AG09319 (cell line): ENCODE measurements at regions not wholly inside any gene's neighbourhood (a gene's known extent, or its start where the extent isn't known, plus 50 kb on each side); places are given as distances from the start of the nearest gene placed in this dataset.

Experiments used
- DNase-seq: peaks from one replicate; pipeline ENCODE4 v3.0.0-alpha.2; 2010; ENCODE audit warnings: low read depth; ENCODE audit errors: extremely low read depth
- CTCF ChIP-seq: IDR thresholded peaks from 2 replicates; pipeline ENCODE4 v1.5.1; 2011; ENCODE audit warnings: low read depth, mild to moderate bottlenecking, inconsistent platforms, low read length, moderate library complexity

- no peak for DNase-seq
- TF ChIP-seq CTCF = peak; percentile 47
Measured at GRCh38 chr10:28250782-28251181, 52.1 kb downstream of the MPP7 start.

- no peak for DNase-seq
- TF ChIP-seq CTCF = no peak
Measured at GRCh38 chr10:28250358-28250757, 52.5 kb downstream of the MPP7 start.

- TF ChIP-seq CTCF = no peak
- no peak for DNase-seq
Measured at GRCh38 chr10:28249512-28249911, 53.4 kb downstream of the MPP7 start.

GRCh38 chr10:28248092-28248491 lies 54.8 kb downstream of the MPP7 start:
- no peak for DNase-seq
- TF ChIP-seq CTCF = no peak

- no peak for TF ChIP-seq CTCF
- DNase-seq = no peak
Measured at GRCh38 chr10:28246023-28246422, 56.8 kb downstream of the MPP7 start.

GRCh38 chr10:28243923-28244322 lies 58.9 kb downstream of the MPP7 start:
- no peak for DNase-seq
- no peak for TF ChIP-seq CTCF

- no peak for TF ChIP-seq CTCF
- no peak for DNase-seq
Measured at GRCh38 chr10:28242555-28243204, 60.2 kb downstream of the MPP7 start.
